Transverse colon (tissue), 4 donors: ENCODE measurements at regions not wholly inside any gene's neighbourhood (a gene's known extent, or its start where the extent isn't known, plus 50 kb on each side); places are given as distances from the start of the nearest gene placed in this dataset.

Source experiments
- EP300 ChIP-seq: sonication (generic); formaldehyde crosslinking; IDR thresholded peaks from one replicate; pipeline ENCODE4 v1.6.1; 2017; ENCODE audit warnings: antibody characterized with exemption, low read depth
- POLR2A ChIP-seq: fragments of 450-650 bp; IDR thresholded peaks from one replicate; pipeline ENCODE4 v1.6.1; 2016; ENCODE audit warnings: antibody characterized with exemption, mild to moderate bottlenecking, moderate library complexity
- POLR2AphosphoS5 ChIP-seq, 3 donors: sonication (generic); formaldehyde crosslinking; IDR thresholded peaks; one replicate each; pipeline ENCODE4 v1.6.1; 2016; ENCODE audit warnings: antibody characterized with exemption in 3 of 3
- TF ChIP-seq, protein P1 (sequence below), 5 experiments: fragments of 200-600 bp in 3 of 5; fragments of 450-650 bp in 2 of 5; sonication (generic) in 3 of 5; IDR thresholded peaks; 1 replicate in 2 of 5; 2 replicates in 3 of 5; pipeline ENCODE4 v1.5.1; 2016 to 2017; ENCODE audit warnings: antibody characterized with exemption in 5 of 5, inconsistent platforms in 3 of 5, mild to moderate bottlenecking in 2 of 5, moderate library complexity in 1 of 5

DNA sequence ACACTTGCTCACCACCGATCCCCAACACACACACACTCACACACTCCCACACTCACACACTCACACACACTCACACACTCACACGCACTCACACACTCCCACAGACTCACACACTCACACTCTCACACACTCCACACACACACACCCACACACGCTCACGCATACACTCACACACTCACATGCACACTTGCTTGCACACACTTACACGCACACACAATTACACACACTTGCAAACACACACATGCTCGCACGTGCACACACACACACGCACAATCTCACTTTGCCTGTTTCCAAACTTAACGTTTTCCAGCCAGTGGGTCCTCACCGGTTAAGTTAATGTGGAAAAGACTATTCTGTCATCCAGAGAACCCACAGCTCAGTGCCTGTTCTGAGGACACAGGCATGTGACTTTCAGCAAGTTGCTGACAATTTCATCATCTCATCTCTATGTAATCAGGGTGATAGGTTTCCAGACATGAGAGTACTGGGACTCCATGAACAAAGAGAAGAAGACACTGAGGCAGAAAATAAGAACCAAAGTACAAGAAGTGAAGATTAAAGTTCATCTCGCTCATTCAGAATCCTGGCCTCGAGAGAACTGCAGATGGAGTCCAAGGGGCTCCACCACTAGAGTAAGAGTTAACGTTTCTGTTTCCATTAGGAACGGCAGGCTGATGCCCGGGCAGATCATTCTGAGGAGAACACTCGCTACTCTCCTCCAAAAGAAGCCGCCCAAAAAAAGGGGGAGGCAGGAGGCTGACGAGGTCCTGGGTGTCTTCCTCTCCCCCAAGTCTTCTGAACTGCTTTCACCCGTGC, 153.2 kb upstream of the FRG1 start:
- TF ChIP-seq, protein P1, sequence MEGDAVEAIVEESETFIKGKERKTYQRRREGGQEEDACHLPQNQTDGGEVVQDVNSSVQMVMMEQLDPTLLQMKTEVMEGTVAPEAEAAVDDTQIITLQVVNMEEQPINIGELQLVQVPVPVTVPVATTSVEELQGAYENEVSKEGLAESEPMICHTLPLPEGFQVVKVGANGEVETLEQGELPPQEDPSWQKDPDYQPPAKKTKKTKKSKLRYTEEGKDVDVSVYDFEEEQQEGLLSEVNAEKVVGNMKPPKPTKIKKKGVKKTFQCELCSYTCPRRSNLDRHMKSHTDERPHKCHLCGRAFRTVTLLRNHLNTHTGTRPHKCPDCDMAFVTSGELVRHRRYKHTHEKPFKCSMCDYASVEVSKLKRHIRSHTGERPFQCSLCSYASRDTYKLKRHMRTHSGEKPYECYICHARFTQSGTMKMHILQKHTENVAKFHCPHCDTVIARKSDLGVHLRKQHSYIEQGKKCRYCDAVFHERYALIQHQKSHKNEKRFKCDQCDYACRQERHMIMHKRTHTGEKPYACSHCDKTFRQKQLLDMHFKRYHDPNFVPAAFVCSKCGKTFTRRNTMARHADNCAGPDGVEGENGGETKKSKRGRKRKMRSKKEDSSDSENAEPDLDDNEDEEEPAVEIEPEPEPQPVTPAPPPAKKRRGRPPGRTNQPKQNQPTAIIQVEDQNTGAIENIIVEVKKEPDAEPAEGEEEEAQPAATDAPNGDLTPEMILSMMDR (IDR thresholded peaks at IDR 0.05): no peak
- no peak for TF ChIP-seq POLR2AphosphoS5 (IDR thresholded peaks at IDR 0.05)
- TF ChIP-seq EP300: no peak
- no peak for TF ChIP-seq POLR2A
